ENCODE measurements at regions not wholly inside any gene's neighbourhood (a gene's known extent, or its start where the extent isn't known, plus 50 kb on each side); places are given as distances from the start of the nearest gene placed in this dataset.
"Not testable (repeated sequence)": the region's sequence is repeated elsewhere in the genome, so short reads cannot be mapped to it uniquely, and the experiment has no call there.

DNA sequence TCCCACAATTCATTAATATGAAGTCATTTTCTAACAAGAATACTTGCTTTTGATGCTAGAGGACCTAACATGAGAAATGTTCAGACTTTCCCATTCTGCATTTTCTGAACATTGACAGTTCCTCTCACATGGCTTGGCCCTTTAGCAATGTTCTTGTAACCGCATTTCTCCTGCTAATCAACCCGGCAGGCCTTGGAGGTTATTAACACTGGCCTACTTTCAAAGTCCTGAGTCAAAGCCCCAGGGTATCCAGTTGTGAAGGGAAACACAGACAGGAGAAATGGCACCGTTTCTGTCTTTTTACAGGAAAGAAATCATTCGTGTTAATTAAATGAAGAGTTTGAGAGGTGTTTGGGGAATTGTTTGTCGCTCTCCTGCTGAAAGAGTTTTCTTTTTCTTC, 446.5 kb upstream of the MIS18BP1 start:
- no peak for DNase-seq

DNA sequence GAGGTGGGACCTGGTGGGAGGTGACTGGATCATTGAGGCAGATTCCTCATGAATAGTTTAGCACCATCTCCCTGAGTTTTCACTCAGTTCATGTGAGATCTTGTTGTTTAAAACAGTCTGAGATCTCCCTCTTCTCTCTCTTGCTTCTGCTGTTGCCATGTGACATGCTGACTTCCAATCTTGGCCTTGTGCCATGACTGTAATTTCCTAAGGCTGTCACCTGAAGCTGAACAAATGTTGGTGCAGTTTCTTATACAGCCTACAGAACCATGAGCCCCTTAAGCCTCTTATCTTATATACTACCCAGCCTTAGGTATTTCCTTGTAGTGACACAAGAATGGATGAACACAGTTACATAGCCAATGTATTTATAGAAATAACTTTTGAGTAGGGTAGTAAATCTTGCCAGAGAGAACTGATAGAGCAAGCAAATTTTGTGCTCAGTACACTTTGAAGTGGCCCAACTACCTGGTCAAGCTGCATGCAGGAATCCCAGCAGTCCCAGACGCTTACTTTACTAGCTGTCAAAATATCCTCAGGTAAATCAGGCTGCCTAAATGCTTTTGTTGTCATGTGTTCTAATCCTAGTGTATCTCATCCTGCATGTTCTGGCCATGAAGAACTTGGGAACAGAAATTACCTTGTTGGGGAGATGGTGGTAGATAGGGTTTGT, 445.6 kb upstream of the MIS18BP1 start:
- no peak for DNase-seq

DNA sequence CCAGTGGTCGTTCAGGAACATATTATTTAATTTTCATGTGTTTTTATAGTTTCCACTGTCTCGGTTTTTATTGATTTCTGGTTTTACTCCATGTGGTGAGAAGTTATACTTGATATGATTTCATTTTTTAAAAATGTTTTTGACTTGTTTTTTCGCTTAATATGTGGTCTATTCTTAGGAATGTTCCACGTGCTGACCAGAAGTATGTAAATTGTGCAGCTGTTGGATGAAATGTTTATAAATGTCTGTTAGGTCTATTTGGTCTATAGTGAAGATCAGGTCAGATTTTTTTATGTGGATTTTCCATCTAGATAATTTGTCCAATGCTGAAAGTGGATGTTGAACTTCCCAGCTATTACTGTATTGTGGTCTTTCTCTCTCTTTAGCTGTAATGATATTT, 433.8 kb upstream of the MIS18BP1 start:
- DNase-seq = no peak

DNA sequence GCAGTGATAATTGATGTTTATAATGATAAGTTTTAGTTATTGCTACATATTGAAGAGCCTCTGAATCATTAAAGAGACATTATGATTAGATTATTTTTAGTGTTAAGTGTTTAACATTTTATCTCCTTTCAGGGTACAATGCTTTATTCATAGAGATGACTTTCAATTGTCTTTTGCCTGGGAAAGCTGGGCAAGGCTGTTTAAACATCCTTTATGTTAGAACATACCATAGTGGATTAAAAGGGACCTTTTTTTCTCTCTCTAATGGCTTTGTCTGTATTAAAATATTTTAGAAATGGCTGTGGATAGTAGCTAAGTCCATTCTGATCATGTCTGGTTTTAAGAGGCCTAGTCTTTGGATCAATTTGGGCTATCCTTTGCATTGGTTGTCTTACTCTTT, 427.5 kb upstream of the MIS18BP1 start:
- no peak for DNase-seq

DNA sequence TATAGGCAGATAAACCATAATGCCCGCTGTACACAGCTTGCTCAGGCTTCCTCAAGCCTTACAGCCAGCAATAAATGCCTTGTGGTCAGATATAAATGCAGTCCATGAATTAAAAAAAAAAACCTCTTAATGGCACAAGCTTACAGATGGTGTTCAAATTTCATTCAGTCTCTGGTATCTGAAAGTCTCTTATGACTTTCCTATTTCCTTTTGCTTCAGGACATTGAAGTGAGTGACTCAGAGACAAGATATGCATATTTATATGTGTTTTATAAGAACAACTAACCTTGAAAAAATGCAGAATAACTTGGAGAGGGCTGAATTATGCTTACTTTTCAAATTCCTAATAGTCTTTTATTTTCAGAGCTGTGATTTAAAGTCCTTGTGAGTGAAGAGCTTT, 426.9 kb upstream of the MIS18BP1 start:
- DNase-seq = no peak

DNA sequence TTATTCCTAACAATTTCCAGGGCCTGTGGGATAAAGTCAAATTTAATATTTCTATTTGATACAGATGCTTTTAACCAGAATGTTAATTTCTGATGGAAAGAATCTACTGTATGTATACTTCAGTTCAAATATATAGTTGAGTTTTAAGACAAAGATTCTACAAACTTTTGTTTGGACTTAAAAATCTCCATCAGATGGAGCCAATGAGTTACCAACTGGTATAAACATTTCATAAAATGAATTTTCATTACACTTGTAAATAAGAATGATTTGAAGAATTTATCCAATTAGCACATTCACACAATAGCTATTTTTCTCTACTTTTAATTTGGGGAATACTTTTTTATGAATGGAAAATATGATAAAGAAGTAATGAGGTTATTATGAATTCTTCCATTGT, 425.2 kb upstream of the MIS18BP1 start:
- no peak for DNase-seq

DNA sequence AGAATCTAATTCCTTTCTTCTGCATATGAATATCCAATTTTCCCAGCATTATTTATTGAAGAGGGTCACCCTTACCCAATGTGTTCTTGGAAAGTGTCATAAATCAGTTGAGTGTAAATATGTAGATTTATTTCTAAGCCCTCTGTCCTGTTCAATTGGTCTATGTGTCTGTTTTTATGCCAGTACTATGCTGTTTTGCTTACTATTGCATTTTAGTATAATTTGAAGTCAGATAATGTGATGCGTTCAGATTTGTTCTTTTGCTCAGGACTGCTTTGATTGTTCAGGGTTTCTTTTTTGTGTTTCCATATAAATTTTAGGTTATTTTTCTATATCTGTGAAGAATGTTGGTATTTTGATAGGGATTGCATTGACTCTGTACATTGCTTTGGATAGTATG, 420.4 kb upstream of the MIS18BP1 start:
- DNase-seq = no peak

DNA sequence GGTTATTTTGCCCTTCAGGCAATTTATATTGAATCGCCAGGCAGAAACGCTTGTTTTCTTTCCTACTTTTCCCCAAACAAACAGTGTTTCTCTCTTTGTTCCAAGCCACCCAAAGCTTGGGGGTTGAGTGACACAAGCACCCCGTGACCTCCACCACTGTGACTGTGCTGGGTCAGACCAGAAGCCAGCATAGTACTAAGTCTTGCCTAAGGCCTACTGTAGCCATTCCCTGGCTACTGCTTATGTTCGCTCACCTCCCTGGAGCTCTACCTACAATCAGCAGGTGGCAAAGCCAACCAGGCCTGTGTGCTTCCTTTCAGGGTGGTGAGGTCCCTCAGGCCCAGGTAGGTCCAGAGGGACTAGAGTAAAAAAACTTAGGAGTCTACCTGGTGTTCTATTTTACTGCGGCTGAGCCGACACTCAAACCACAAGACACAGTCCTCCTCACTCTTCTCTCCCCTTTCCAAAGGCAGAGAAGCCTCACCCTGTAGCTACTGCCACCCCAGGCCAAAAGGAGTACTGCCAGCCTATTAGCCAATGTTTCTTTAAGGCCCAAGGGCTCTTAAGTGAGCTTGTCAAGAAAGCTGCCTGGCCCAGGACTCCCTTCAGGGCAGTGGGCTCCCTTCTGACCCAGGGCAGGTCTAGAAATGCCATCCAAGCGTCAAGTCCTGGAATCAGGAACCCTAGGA, 411.8 kb upstream of the MIS18BP1 start:
- no peak for DNase-seq

DNA sequence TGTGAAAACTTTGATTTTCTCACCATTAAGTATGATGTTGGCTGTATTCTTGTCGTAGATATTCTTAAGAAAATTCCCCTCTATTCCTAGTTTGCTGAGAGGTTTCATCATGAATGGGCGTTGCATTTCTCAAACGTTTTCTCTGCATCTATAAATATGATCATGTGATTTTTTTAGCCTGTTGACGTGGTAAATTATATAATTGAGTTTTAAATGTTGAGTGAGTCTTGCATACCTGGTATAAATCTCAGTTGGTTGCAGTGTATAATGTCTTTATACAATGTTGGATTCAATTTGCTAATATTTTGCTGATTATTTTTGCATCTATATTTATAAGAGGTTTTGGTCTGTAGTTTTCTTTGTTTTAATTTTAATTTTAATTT, 405.9 kb upstream of the MIS18BP1 start:
- no peak for DNase-seq

DNA sequence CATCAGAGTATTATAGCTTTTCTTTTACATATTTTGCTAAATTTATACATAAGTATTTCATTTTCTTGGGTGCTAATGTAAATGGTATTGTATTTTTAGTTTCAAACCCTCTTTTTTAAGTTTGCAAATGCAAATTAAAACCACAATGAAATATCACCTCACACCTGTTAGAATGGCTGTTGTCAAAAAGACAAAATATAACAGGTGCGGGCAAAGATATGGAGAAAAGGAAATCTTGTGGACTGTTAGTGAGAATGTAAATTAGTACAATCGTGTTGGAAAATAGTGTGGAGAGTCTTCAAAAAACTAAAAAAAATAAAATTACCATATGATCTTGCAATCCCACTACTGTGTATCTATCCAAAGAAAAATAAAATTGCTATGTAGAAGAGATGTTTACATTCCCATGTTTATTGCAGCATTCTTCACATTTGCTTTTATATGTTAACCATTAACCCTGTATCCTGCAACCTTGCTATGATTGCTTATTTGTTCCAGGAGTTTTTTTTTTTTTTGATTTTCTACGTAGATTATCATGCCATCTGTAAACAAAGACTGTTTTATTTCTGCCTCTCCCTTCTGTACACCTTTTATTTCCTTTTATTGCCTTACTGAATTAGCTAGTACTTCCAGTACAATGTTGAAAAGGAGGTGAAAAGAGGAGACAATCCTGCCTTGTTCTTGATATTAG, 405.4 kb upstream of the MIS18BP1 start:
- DNase-seq = no peak

DNA sequence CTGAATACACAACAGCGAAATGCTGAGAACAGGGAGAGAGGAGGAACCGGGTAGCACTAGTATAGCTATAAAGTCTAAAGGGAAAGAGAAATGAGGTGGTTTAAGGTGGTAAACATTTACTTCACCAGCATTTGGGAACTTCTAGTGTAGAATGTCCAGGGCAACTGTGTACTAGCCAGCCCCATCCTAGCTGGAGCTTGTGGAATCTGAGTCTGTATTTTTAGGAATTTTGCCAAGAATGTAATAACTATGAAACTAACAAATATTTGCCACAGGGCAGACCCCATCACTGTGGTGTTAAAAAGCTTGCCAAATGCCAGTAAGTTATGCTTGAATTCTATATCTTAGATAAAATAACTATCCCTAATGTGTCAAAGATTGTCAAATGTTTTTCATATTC, 398.9 kb upstream of the MIS18BP1 start:
- DNase-seq = no peak

DNA sequence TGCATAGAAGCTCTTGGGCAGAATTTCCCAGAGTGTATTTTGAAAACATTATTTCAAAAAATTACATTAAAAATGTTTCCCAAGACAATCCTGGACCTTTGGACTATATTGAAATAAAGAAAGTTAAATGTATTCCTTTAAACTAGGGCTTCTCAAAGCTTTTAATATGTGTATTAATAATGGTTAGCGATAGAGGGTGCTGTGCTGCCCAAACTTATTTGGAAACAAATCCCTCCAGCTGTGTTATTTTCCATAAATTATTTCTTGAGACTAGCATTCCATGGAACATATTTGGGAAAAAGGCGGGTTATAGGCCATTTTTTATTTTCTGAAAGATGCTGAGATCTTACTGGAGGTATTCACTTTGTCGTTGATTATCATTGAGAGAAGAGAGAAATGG, 397.8 kb upstream of the MIS18BP1 start:
- no peak for DNase-seq

DNA sequence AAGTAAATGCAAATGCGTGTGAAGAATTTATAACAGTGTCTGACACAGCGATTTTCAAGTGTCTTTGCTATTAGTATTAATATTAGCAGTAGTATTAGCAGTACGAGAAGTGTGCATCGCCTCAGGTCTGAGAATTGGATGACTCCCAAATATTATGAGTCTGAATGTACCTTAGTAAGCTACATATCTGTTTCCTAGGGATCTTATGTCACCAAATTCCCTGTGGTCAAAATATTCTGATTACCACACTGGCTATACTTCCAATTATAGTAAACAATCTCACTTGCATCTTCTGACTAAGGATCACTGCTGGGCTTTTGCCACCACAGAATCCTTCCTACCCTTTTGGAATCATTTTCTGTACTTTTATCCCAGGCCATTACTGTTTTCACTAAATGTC, 396.0 kb upstream of the MIS18BP1 start:
- DNase-seq = no peak

DNA sequence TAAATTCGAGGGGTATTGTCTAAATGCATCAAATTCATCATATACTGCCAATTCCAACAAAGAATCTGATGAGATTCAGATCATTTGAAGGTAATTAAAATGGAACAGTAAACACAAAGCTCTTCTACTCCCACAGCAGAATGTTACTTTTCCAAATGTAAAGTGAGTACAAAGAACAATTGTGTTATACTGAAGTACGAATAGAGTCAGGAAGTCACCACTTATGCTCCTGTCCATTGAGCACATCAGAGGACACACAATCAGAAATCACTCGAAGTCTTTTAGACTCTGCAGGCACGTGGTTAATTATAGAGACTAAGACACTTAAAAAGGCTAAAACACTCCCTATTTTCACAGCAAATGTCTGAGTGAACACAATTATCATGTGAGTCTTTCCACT, 388.5 kb upstream of the MIS18BP1 start:
- no peak for DNase-seq

DNA sequence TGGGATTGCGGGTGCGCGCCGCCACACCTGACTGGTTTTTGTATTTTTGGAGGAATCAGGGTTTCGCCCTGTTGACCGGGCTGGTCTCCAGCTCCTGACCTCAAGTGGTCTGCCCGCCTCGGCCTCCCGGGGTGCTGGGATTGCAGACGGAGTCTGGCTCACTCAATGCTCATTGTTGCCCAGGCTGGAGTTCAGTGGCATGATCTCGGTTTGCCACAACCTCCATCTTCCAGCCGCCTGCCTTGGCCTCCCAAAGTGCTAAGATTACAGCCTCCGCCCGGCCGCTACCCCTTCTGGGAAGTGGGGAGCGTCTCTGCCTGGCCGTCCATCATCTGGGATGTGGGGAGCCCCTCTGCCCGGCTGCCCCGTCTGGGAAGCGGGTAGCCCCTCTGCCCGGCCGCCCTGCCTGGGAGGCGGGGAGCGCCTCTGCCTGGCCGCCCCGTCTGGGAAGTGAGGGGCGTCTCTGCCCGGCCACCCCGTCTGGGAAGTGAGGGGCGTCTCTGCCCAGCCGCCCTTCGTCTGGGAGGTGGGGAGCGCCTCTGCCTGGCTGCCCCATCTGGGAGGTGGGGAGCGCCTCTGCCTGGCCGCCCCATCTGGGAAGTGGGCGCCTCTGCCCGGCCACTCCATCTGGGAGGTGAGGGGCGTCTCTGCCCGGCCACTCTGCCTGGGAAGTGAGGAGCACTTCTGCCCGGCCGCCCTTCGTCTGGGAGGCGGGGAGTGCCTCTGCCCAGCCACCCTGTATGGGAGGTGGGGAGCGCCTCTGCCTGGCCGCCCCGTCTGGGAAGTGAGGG, 381.8 kb upstream of the MIS18BP1 start:
- not testable (repeated sequence) for DNase-seq

DNA sequence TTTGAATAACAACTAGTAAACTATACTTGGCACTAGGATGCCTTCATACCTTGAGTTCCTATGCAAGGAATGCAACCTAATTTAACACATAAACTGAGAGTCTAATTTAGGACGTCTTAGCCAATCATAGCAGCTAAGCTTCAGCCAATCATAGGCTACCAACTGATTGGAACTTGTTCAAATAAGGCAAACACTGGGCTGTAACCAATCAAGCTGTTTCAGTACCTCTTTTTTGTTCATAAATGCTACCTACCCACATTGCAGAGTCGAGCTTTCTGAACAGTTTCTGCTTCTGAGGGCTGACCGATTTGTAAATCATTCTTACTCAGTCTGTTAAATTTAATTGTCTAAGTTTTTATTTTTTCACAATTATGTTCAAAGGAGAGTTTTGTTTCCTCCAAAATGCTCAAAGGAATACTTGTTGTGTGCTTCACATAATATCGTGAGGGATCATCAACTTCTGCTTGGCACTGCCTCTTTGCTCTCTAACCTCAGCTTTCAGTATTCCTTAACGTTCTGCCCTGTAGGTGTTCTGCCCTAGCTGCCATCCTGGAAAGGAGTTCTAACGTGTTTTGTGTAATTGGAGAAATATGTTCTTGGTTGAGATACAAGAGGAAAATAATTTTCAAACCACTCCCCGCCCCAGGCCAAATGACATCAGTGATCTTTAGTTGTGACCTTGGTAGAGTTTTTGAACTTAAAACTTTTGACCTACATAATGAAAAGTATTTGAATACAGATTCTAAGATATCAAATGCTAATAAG, 380.4 kb upstream of the MIS18BP1 start:
- DNase-seq = no peak

DNA sequence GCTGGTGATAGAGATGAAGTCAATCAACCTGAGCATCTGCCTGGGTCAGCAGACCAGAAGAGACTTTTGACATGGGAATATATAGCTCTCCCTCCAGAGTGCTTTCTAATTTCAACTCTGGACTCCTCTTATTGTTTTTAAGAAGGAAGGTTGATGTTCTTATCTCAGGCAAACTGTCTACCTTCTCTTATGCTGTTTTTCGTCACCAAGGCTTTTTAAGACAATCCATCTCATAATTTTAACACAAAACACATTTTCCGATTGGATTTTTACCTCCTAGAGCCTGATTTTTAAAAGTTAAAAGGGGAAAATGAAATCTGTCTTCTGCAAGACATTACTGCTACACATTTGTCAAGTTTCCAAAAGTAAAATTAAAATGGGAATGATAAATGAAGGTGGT, 368.7 kb upstream of the MIS18BP1 start:
- DNase-seq = no peak

DNA sequence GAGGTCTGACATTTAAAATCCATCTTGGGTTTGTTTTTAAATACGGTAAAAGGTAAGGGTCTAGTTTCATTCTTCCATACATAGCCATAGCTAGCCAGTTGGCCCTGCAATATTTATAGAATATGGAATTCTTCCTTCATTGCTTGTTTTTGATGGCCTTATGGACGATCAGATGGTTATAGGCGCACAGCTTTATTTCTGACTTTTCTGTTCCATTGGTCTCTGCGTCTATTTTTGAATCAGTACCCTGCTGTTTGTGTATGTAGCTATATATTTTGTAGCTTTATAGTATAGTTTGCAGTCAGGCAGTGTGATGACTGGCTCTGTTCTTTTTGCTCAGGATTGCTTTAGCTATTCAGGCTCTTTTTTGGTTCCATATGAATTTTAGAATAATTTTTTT, 366.8 kb upstream of the MIS18BP1 start:
- DNase-seq = no peak

DNA sequence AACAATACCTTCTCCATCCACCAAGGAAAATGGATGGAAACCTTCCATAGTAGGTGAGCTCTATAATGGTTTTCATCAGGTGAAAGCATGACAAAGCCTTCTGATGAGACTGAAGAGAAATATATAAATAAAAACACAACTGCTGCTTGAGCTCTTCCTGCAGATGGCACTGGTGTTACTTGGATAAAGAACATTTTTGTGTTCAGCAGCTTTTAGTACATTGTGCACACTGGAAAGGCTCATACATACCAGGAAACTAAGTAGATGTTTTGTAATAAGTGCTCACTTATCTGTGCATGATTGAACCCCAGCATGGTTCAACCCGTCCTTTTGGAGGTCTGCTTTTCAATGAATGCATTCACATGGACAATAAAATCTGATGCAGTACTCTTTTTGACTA, 357.3 kb upstream of the MIS18BP1 start:
- no peak for DNase-seq

DNA sequence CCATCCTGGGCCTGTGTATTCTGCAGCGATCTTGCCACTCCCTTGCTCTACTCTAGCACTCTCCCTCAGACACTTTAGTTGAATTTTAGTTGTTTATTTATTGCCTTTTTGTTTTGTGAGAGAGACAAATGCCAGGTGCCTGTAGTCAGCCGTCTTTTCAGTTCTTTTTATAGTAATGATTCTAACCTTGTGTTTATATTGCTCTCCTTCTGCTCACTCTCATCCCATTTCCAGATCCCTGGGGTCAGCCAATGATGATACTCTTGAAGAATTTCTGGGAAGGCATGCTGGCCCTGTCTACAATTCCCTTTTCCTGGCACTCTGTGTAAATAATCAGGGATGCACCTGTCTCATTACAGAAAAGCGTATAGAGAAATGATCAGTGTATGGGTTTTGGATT, 334.1 kb upstream of the MIS18BP1 start:
- no peak for DNase-seq

DNA sequence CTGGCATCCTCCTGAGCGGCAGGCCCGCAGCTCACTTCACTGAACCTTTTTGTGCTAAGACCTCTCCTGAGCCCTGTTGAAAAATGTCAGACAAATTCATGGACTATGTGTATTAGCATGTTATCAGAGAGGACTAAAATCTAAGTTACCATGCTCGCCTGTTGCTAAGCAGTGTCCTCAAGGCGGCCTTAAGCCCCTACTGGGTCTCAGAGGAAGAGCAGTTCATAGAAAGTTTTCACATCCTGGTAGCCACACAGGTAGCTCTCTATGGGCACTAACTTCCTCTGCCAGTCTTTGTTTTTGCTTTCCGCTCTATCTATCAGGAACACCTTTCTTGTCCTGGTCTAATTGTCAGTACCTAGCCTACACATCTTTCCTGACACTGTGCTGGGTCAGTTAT, 306.6 kb upstream of the MIS18BP1 start:
- no peak for DNase-seq

DNA sequence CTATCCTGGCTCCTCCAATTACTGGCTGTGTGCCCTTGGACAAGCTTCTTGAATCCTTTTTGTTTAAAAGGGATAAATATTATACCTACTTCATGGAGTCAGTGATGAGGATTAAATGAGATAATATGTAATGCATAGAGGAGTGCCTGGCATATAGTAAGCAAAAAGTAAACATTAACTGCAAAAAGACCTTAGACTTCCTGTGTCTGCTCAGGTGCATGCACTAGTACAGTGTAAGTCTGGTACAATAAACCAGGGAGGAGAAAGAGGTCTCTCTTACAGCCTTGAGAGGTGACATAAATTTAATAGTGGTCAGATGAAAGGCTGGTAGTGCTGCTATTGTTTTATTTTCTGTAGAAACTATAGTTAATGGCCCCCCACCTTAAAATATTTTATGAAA, 305.2 kb upstream of the MIS18BP1 start:
- no peak for DNase-seq

DNA sequence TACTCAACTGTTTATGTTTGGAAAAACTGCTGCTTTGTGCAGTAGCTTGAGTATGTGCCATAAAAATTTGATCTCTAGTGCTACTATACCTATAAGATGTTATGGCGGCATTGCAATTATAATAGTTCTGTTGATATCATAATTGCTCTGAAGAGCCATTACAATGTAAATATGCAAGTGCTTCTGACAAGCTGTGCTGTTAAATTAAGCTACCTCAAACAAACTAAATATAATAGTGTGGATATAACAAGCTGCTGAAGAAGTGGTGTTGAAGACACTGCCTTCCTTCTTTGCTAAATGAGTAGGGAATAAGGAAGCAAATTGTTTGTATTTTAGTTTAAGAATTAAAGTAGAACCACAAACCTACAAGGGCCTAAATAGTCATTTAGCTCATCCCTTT, 301.0 kb upstream of the MIS18BP1 start:
- DNase-seq = no peak

All from suppressor macrophage treated with lipopolysaccharide for 1 hour (primary cell).